Frontal cortex (tissue), 3 donors: ENCODE measurements at regions not wholly inside any gene's neighbourhood (a gene's known extent, or its start where the extent isn't known, plus 50 kb on each side); places are given as distances from the start of the nearest gene placed in this dataset.
"Not testable (repeated sequence)": the region's sequence is repeated elsewhere in the genome, so short reads cannot be mapped to it uniquely, and the experiment has no call there.

Experiments used
- DNase-seq, 2 donors: peaks; one replicate each; pipeline ENCODE4 v3.0.0; 2012; ENCODE audit warnings: low spot score in 2 of 2
- FAIRE-seq: peaks from 2 replicates; lab custom pipeline; 2012; peaks lifted over from hg19 to GRCh38; lab: Jason Lieb, UNC
- donor health status: control.
- donor health status: control.
- donor health status: control.

DNA sequence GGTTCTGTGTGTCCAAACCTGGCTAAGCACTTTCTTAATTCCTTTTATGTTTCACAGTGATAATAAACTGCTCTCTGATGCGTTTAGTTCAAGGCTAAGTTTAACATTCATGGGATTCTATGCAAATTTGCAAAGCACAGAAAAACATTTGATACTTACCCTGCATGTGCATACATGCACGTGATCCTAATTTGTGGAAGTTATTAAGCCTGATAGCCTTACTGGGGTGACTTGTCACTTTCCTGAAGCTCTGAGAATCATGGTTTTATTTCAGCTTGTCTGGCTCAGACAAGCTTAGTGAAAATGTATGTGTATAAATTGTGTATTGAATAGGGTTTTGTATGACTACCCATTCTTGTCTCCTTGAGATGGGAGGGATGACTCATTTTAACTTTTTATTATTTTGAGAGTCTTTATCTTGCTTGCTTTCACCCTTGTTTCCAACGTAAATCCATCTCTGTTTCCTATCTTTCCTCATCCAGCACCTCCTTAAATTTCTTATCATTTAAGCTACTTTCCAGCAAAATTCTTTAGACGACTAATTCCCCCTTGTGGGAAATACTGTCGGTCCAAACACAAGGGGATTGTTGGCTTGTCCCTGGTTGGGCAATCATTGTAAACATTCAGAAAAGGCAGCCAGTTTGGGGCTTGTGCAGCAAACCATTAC, 167.1 kb downstream of the C11orf91 start:
- no peak for FAIRE-seq
- no peak for DNase-seq

DNA sequence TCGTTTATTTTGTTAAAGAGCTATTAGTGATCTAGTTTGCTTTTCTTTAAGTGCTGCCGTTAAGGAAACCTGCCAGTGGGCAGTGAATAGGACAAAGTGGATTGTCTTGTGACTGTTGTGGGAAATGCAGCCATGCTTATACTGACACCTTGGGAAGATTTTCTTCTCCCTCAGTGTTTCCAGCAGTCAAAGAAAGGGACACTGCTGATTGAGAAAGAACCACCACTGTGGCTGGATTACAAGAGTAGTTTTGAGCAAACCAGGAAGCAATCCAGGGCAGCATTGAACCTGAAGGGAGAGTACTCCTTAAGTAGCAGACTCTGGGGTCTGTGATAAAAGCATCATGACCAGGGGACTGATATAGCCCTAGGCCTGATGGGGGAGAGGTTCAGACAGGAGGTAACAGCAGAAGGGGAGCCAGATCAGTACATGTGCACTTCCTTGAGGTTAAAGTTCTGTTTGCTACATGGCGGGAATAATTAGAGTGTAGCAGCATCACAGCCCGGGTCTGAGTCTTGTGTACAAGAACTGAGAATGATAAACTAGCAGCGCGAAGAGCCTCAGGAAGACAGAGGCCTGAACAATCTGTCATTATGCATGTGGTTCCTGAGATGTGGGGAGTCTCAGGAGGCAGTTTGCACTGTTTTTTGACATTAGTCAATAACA, 167.8 kb downstream of the C11orf91 start:
- FAIRE-seq, result no peak
- DNase-seq, result no peak

DNA sequence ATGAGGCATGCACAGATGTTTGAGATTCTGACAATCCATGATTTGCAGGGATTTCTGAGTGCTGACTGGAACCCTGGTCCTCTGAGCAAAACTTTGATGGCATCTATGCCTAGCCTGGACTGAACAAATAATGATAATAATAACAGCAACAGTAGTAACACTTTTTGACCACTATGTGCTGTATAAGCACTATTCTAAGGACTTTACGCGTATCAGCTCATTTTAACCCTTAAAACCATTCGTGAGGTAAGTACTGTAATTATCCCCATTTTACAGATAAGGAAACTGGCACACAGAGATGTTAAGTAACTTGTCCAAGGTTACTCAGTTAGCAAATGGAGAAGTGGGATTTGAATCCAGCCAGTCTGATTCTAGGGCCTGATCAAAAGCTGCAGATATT, 168.4 kb downstream of the C11orf91 start:
- no peak for FAIRE-seq
- DNase-seq, result no peak

DNA sequence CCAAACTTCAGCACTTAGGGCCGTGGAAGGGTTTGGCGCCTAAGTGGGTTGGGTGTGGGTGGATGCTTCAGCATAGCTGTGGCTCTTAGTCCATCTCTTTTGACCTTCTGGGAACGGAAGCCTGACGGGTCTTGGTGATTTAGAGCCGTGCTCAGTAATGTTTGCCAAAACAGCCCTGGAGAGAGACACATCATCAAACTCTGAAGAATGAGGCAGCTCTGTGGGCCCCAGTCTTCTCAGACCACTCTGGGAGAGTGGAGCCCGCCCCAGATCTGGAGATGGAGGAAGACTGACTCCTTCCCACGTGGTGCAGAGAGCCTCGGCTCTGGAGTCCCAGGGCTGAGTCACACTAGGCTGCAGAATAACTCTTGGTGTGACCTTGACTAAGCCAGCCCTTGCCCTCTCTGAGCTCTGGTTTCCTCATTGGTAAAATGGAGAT, 168.9 kb downstream of the C11orf91 start:
- no peak for FAIRE-seq

DNA sequence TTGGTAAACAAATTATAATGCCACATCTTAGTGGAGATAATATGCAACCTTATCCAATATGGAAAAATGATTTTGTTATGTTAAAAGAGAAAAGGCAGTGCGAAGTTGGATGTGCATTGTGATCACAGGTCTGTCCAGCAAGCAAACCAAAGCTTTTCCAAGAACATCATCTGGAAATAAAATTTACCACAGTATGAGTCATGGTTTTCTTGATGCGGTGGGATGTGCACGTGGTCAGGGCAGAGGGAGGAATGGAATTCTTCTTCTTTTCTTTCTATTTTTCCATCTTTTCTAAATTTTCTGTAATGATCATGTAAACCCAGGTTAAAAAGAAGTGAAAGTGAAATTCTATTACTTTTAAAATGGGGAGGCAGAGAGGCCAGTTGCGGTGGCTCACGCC, 169.8 kb downstream of the C11orf91 start:
- DNase-seq (no peak), FAIRE-seq (no peak)

More for the DNA sequence above, 168.9 kb downstream of the C11orf91 start:
- no peak for DNase-seq

DNA sequence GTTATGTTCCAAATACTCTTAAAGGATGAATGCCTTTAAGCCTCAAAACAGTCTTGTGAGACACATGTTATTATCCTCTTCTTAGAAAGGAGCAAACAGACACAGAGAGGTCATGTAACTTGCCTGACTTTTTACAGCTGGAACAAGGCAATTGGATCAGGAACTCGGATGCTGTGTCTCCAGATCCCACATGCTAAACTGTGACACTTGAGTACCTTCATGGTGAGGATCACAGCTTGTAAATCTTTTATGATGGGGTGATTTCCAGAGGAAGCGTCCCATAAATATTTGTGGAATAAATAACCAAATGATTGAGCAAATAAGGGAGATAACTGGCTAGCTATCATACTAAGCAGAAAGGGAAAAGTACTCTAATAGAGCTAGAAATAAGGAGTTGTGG, 171.2 kb downstream of the C11orf91 start:
- no peak for FAIRE-seq
- no peak for DNase-seq

DNA sequence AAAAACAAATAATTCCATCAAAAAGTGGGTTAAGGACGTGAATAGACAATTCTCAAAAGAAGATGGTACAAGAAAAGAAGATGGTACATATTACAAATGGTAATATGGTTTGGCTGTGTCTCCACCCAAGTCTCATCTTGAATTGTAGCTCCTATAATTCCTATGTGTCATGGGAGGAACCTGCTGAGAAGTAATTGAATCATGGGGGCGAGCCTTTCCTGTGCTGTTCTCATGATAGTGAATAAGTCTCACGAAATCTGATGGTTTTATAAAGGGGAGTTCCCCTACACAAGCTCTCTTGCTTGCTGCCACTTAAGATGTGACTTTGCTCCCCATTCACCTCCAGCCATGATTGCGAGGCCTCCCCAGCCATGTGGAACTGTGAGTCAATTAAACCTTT, 172.9 kb downstream of the C11orf91 start:
- DNase-seq, FAIRE-seq: not testable (repeated sequence)

DNA sequence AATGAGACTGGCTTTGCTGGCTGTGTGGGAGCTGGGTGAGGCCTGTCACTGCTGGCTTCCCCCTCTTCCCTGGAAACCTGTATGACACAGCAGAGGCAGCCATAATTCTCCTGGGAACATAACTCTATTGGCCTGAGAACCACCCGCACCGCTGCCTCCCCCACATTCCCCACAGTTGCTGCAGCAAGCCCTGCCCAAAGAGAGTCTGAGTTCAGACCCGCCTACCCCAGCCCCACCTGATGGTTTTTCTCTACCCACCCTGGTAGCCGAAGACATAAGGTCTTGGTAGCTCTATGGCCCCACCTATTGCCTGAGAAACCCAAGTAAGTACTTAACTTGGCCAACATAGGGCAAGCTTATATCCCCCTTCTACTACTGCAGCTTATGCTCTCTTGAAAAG, 174.8 kb downstream of the C11orf91 start:
- no peak for FAIRE-seq
- DNase-seq, result no peak

DNA sequence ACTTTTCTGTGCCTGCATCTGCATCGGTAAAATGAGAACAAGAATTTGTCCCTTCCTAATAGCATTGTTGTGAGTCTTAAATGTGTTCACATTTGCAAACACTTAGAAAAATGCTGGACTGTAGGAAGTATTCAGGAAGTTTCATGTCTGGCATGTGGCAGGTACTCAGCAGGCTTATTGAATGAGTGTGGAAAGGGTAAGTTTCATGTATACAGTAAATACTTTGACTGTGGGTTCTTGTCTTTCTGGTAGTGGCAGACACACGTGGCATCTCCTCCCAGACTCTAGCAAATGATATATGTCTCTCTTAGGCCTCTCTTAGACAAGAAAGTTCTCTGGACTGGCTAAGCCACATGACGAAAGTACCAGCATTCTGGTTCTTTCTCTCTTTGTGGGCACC, 179.2 kb downstream of the C11orf91 start:
- FAIRE-seq (no peak), DNase-seq (no peak)

DNA sequence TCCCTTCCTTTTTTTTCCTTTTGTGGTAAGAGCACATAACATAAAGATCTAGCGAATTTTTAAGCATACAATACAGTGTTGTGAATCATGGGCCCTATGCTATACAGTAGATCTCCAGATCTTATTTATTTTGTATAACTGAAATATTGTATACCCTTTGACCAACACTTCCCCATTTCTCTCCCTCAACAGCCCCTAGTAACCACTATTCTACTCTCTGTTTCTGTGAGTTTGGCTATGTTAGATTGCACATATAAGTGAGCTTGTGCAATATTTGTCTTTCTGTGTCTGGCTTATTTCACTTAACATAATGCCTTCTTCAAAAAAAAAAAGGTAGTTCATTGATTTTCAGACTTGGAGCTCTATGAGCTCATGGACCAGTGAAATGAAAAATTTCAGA, 180.5 kb downstream of the C11orf91 start:
- FAIRE-seq (no peak), DNase-seq (no peak)

DNA sequence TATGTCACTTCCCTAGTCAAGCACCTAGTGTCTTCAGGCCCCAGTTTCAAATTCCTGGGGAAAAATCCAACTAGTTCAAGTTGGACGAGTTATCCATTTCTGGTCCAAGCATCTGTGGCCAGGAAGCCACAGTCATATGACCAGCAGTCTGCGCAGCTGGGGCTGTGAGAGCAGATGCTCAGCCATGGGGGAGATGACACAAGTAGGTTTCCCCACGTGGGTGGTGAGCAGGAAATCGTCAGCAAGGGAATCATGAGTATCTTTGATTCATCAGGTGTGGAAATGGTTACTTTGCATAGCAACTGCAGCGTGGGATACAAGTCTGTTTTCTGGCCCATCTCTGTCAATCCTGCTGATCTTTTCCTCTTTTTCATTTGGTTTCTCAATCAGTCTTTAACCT, 185.3 kb downstream of the C11orf91 start:
- no peak for FAIRE-seq
- DNase-seq, result no peak

DNA sequence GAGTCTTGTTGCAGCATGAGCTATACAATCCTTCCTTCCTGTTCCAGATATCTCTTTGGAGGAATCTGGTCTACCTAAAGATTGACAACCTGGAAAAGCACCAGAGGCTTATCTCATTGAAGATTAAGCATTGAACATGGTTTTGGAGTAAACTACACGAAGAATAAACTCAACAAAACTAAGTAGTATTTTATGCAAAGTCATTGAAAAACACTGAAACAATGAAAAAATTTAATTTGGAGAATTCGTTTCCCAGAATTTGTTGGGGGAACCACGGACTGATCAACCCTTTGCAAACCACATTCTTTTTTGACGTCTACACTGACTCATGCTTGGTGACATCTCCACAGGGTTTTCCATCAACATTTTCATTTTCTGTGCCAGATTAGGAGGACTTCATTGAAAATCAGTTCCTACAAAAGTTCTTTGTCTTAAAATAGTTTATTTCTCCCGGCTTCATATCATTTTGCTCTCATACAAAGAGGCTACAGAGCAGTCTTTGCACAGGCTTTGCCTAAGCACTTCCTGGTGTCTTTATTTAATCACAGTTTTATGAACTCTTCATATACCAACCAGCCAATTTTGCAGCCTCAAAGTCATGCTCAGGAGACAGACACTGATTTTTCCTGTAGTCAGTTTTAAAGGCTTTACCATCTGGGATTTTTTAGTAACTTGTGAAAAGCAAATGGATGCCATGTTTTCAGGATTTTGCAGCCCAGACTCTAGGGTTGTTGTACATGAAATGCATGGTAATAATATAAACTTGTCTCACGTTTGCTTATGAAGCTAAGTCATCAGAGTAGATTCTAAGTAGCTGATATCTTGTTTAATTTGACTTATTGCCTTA, 186.3 kb downstream of the C11orf91 start:
- DNase-seq, result no peak
- no peak for FAIRE-seq

DNA sequence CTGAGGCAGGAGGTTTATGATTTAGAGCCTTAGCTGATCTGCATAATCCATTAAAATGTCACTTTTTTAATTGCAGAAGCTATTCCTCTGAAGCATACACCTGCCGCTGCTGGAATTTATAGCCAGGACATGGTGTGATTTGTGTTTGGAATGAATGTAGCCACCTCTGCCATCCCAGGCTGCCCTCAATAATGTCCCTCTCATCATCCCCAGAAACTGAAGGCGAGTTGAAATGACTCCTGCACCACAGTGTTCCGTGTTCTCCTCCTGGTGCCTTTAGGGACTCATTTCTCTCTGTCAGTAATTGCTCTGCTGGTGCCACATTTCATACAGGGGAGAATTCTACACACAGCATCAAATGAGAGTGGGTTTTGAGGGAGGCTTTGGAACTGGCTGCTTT, 191.0 kb downstream of the C11orf91 start:
- FAIRE-seq (no peak), DNase-seq (no peak)

DNA sequence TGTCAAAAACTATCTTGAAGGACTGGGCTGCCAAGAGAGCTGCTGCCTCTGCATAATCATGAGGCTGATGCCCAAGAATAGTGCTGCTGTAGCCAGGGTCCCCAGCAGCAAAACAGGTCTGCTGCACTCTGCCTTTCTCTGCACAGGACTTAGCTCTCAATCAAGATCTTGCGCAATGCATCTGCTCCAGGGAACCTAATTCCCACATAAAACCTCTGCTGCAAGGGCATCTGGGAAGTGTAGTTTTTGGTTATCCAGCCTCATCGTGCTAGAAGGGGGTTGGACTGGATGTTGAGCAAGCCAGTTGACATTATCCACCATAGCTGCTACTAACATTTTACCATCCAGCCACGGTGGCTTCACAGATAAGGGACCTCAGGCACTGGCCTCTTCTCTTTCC, 192.7 kb downstream of the C11orf91 start:
- no peak for FAIRE-seq
- DNase-seq, result no peak

DNA sequence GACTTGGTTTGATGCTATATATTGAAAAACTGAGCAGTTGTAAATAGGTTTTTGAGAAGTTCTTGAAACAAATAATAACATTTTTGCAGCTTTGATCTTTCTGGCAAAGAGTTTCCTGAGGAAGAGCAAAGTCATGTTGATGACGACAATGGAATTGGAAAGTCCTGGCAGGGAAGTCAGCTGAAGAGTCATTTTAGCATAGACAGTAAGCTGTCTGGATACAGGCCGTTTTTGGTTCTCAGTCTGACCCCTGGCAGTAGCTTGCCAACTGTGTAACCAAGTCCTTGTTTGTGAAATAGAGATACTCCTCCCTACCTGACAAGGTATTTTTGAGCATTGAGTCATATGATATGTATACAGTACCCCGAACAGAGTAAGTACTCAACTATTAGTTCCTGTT, 193.3 kb downstream of the C11orf91 start:
- DNase-seq, result no peak
- FAIRE-seq, result no peak

DNA sequence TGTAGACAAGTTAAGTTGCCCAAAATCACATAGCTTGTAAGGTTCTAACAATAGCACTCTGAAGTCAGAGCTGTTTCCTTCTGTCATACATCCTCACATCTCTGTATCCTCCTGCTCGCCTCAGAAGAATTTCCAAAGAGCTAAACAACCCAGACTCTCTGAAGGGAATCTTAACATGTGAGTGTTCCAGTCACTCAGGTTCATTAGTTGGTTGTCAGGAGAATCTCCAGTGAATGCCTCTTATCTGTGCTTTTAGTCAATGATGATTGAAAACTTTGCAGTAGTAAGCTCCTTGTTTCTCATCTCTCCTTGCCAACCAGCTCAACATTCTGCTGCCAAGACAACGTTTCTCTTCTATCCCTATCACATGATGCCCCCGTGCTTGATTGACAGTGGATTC, 195.5 kb downstream of the C11orf91 start:
- FAIRE-seq (no peak), DNase-seq (no peak)

DNA sequence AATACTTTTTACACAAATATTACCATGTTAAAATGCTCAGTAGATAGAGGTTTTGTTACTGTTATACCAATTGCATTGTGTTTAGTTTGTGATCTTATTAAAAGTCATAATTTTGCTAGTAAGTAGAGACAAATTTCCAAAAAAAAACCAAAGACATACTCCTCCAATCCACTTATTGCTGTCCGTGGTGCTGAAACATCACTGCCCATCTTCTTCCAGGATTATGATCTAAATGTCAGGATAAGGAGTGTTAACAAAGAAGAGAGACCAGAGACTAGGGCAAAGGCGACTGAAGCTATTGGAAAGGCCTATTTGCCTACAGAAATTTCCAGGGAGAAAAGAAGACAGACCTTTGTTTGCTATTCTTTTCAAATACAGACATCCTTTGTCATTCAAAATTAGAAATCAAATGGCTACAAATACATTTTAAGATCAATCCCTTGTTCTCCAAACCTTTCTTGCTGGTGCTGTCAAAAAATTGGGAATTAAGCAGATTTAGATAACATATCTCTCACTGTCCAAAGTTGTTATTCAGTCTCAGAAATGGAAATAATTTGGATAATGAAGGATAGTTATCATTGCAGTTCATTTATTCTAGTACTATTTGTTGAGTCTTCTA, 199.7 kb downstream of the C11orf91 start:
- FAIRE-seq, result no peak
- no peak for DNase-seq

DNA sequence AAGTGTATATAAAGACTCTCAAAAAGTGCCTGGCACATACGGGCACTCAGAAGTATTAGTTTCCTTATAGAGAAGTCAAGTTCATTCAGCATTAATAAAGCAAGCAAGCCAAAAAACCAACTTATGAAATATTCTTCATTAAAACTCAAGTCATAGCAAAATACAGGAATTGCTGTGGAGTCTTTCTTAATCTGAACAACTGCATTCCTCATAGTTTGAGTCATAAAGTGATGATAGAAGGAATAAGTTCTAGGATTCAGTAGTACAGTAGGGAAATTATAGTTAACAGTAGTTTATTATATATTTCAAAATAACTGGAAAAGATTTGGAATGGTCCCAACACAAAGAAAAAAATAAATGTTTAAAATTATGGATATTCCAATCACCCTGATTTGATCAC, 200.3 kb downstream of the C11orf91 start:
- FAIRE-seq (no peak), DNase-seq (no peak)

DNA sequence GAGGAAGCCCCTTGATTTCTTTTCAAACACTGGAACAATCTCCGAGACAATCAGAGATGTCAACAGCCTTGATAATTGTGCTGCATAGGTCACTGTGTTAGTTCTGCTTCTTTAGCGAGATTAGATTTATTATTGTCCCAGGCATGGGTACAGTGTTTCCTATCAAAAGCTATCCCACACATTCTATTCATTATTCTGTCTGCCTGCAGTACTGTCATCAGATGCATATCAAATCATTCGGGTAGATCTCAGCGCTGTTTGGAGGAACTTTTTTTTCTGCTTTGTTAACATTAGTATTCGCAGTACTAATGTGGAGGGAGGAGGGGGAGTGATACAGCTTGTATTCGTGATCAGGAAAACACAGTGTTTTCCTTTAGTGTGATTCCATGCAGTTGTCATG, 208.0 kb downstream of the C11orf91 start:
- DNase-seq (no peak), FAIRE-seq (no peak)

DNA sequence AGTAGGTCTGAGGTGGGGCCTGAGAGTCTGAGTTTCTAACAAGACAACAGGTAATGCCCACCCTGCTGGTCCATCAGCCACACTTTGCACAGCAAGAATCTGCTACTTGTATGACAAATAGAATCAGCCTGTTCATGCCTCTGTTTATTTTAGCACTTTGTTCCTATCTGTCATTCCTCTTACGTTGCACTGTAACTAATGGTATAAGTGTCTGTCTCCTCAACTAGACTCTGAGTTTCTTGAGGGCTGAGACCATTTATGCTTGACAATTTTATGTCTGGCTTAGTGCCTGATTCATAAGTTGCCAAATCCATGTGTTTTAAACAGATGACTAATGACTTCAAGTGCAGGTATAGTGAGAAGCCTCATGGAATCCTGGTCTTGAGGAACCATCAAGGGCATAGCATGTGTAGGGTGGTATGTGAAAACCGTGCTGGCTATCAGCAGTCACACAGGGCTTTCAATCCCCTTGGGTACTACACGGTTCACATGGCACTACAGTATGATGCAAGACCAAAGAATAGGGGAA, 209.7 kb downstream of the C11orf91 start:
- DNase-seq, result no peak
- no peak for FAIRE-seq
